ENCODE measurements at regions not wholly inside any gene's neighbourhood (a gene's known extent, or its start where the extent isn't known, plus 50 kb on each side); places are given as distances from the start of the nearest gene placed in this dataset.

- no peak for TF ChIP-seq JUN (CRISPR knock-in tag; IDR thresholded peaks at IDR 0.05)
- TF ChIP-seq, protein P1, sequence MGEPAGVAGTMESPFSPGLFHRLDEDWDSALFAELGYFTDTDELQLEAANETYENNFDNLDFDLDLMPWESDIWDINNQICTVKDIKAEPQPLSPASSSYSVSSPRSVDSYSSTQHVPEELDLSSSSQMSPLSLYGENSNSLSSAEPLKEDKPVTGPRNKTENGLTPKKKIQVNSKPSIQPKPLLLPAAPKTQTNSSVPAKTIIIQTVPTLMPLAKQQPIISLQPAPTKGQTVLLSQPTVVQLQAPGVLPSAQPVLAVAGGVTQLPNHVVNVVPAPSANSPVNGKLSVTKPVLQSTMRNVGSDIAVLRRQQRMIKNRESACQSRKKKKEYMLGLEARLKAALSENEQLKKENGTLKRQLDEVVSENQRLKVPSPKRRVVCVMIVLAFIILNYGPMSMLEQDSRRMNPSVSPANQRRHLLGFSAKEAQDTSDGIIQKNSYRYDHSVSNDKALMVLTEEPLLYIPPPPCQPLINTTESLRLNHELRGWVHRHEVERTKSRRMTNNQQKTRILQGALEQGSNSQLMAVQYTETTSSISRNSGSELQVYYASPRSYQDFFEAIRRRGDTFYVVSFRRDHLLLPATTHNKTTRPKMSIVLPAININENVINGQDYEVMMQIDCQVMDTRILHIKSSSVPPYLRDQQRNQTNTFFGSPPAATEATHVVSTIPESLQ (CRISPR knock-in tag; IDR thresholded peaks at IDR 0.05) = no peak
- TF ChIP-seq TP53 (CRISPR knock-in tag; IDR thresholded peaks at IDR 0.05) = no peak
- no peak for TF ChIP-seq CBFB (CRISPR knock-in tag; IDR thresholded peaks at IDR 0.05; ENCODE audit: low read depth)
- TF ChIP-seq, protein P2, sequence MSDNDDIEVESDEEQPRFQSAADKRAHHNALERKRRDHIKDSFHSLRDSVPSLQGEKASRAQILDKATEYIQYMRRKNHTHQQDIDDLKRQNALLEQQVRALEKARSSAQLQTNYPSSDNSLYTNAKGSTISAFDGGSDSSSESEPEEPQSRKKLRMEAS (CRISPR knock-in tag; IDR thresholded peaks at IDR 0.05) = no peak
- no peak for TF ChIP-seq ZNF263 (CRISPR knock-in tag; IDR thresholded peaks at IDR 0.05; ENCODE audit: low read depth)
- TF ChIP-seq IRF2 (CRISPR knock-in tag; IDR thresholded peaks at IDR 0.05; ENCODE audit: borderline replicate concordance, low read depth) = no peak
- no peak for TF ChIP-seq CREB1 (CRISPR knock-in tag; IDR thresholded peaks at IDR 0.05)
- no peak for TF ChIP-seq ZNF232 (CRISPR knock-in tag; IDR thresholded peaks at IDR 0.05)
- no peak for TF ChIP-seq TEAD4 (CRISPR knock-in tag; IDR thresholded peaks at IDR 0.05)
- no peak for TF ChIP-seq ZNF416 (CRISPR knock-in tag; IDR thresholded peaks at IDR 0.05)
- TF ChIP-seq FOXJ3 (CRISPR knock-in tag; IDR thresholded peaks at IDR 0.05; ENCODE audit: borderline replicate concordance) = no peak
Observed at GRCh38 chr11:104525416-104525815, 361.5 kb upstream of the PDGFD start.
